T47D (cell line): ENCODE measurements at regions not wholly inside any gene's neighbourhood (a gene's known extent, or its start where the extent isn't known, plus 50 kb on each side); places are given as distances from the start of the nearest gene placed in this dataset.
A peak's percentile ranks its signal among the peaks of the same experiment; 100 is the strongest.

Experiments used
- DNase-seq, 2 experiments: peaks; one replicate each; pipeline versions ENCODE4 v3.0.0 to v3.0.0-alpha.2; 2011 to 2012; ENCODE audit warnings: low read depth in 1 of 2, low spot score in 1 of 2
- JUND ChIP-seq: IDR thresholded peaks from 2 replicates; pipeline ENCODE4 v1.6.1; 2012; ENCODE audit warnings: low read depth
- in situ Hi-C: cut with HindIII; loops from 2 replicates; pipeline ENCODE4 v1.10.0; 2016; ENCODE audit warnings: low sequenced_read_pairs, low pct_unique_long_range_greater_than_20kb

- in situ Hi-C loops = no loop called here
- DNase-seq = no peak
- TF ChIP-seq JUND = no peak
These were observed 87.6 kb upstream of the RPS23 start for GRCh38 chr5:82365744-82366228.

DNA sequence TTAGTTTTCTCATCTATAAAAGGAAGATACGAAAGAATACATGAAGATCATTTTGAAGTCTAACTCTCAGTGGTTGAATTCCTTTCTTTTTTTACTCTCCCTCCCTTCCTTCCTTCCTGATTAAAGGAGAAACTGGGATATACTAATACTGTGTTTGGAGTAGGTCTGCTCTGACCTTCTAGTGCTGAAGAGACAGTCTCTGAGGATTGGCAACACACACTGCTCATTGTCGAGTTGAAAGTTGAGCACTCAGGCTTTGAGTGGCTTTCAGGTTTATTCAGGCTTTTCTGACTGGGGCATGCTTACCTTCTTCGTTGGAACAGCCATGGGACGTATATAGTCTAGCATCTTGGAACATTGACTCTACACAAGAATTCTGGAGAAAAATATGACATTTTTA lies 86.9 kb upstream of the RPS23 start:
- TF ChIP-seq JUND = no peak
- in situ Hi-C loops = no loop called here
- no peak for DNase-seq

DNA sequence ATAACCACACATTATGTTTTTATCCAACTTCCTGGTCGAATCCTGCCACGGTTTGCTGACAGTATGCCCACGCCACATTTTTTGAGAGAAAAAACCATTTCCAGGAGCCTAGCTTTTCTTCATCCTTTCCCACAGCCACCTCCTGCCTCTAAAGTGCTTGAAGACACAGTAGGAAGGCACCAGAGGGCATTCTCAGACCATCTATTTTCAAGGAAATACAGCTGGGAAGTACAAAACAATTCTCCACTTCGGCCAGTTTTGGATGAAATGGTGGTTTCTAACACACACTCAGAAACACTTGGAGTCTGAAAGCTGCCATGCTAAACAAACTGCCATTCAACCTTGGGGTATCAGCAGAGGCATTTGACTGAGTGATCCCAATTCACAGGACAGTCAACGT lies 86.3 kb upstream of the RPS23 start:
- peak; percentile 16 to 56 for DNase-seq
- in situ Hi-C loops = no loop called here
- TF ChIP-seq JUND = no peak

DNA sequence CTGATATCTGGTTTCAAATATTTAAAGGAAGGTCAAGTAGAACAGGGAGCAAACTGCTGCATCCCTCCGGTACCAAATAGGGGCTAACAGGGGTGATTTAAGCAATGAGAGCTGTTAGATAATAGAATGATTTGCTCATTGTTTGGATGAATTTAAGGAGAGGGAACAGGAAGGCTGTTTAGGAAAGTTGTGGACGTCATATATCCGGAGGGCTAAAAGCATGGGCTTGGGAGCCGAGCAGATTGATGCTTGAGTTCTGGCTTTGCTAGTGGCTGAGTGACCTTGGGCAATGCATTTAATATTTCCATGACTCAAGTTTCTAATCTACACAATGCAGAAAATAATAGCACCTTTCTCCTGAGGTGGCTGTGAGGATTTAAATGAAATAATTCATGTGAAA lies 85.4 kb upstream of the RPS23 start:
- in situ Hi-C loops = no loop called here

GRCh38 chr5:82362636-82363035 lies 84.5 kb upstream of the RPS23 start:
- DNase-seq = no peak
- no peak for TF ChIP-seq JUND
- in situ Hi-C loops = no loop called here

More for the DNA sequence above, 85.4 kb upstream of the RPS23 start:
- no peak for TF ChIP-seq JUND
- DNase-seq = no peak

- in situ Hi-C loops = no loop called here
- no peak for TF ChIP-seq JUND
- DNase-seq = no peak
These were observed 81.9 kb upstream of the RPS23 start for GRCh38 chr5:82360022-82360421.

- in situ Hi-C loops = no loop called here
- DNase-seq = no peak
- TF ChIP-seq JUND = no peak
These were observed 81.1 kb upstream of the RPS23 start for GRCh38 chr5:82359272-82359671.

- in situ Hi-C loops = no loop called here
- no peak for TF ChIP-seq JUND
- no peak for DNase-seq
These were observed 80.3 kb upstream of the RPS23 start for GRCh38 chr5:82358457-82358856.

GRCh38 chr5:82356808-82357671 lies 78.9 kb upstream of the RPS23 start:
- in situ Hi-C loops = no loop called here
- TF ChIP-seq JUND = no peak
- no peak for DNase-seq

DNA sequence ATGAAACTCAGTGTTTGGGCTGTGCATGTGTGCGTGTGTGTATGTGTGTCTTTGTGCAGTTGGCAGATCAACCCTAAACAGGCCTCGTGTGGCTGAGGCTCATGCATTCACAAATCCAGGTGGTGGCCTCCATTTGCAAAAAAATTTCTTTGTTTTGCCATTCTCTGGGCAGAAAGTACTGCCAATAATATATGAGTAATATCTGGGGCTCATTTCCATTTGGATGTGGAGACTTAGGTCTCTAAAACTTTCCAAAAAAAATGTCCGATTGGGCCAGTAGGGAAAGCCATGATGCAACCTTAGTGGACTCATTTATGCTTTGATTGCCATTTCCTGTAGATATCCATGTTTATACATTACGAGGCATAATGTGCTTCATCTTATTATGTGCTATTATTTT lies 77.9 kb upstream of the RPS23 start:
- no peak for TF ChIP-seq JUND
- DNase-seq = no peak
- in situ Hi-C loops = no loop called here

DNA sequence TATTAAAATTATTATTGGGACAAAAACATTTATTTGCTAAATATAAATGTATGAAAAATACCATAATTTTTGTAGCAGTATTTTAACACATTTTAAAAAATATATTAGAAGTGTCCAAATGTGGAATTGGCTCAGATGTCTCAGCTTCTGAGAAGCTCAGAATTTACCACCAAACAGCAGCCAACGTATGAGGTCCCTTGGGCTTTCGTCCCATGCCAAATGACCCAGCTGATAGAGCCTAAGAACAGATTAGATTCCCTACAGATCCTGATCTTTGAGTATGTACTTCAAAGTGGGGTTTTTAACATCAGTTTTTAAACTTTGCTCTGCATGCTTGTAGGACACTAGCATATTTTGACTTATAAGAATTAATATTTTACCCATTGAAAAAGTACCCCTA lies 77.3 kb upstream of the RPS23 start:
- DNase-seq = no peak
- TF ChIP-seq JUND = no peak
- in situ Hi-C loops = no loop called here

DNA sequence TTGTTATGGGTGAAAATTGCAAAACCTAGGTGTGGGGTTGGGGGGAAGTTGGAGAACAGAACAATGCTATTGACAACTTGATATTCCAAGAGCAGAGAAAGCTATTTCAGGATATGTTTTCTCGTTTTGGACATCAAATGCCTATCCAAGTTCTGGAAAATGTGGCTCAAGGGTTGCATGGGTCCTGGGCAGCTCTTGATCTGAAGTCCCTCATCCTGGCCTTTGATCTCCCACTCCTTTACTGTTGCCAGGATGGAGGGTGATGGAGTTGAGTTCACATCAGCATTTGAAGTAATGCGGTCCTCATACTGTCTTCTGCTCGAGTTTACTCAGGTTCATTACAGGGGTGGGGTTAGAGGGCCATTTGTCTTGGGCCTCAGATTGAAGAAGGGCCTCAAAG lies 76.9 kb upstream of the RPS23 start:
- no peak for DNase-seq
- in situ Hi-C loops = no loop called here
- TF ChIP-seq JUND = no peak

- TF ChIP-seq JUND = no peak
- in situ Hi-C loops = no loop called here
- no peak for DNase-seq
These were observed 76.4 kb upstream of the RPS23 start for GRCh38 chr5:82354543-82354942.

GRCh38 chr5:82353522-82353921 lies 75.4 kb upstream of the RPS23 start:
- in situ Hi-C loops = no loop called here
- no peak for TF ChIP-seq JUND

More at GRCh38 chr5:82353522-82353921, 75.4 kb upstream of the RPS23 start:
- DNase-seq = no peak
